Daoy (cell line): ENCODE measurements at regions not wholly inside any gene's neighbourhood (a gene's known extent, or its start where the extent isn't known, plus 50 kb on each side); places are given as distances from the start of the nearest gene placed in this dataset.

Experiments used
- DNase-seq: peaks from one replicate; pipeline ENCODE4 v3.0.0-alpha.2; 2015; ENCODE audit warnings: low read depth

GRCh38 chr4:166628454-166628853, 605.8 kb downstream of the SPOCK3 start:
- no peak for DNase-seq

GRCh38 chr4:166635367-166635766, 598.9 kb downstream of the SPOCK3 start:
- DNase-seq = no peak

DNA sequence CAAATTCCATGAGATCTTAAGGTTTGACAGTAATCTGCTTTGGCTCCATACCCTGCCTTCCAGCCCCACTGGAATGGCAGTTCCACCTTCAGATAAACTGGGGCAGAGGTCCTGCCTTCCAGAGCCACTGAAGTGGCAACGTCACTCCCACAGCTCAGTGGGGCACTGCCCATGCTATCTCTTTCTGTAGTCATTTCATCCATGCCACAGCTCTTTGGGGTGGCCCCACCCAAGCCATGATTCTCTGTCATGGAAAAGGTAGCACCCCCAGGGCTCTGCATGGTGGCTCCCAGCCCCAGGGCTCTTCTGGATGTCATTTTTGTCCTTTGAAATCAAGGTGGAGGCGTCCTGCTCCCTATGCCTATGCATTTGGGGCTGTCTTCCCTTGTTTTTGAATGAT, 596.5 kb downstream of the SPOCK3 start:
- DNase-seq = no peak

DNA sequence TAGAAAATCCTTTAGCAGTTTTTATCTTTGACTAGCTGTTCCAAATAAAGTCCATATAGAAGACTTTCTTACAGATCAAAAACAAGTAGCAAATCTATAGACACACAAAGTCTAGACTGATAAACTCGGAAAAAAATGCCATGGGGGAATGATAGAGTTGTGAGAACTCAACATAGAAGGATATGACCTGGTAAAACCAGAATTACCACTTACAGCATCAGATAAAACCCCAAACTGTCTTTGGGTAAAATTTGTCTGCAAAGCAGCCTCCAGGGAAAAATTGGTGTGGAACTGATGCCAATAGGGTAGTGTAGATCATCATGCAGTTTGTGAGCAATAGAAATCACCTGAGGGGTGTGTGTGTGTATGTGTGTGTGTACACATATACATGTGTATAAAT, 579.1 kb downstream of the SPOCK3 start:
- DNase-seq = no peak

DNA sequence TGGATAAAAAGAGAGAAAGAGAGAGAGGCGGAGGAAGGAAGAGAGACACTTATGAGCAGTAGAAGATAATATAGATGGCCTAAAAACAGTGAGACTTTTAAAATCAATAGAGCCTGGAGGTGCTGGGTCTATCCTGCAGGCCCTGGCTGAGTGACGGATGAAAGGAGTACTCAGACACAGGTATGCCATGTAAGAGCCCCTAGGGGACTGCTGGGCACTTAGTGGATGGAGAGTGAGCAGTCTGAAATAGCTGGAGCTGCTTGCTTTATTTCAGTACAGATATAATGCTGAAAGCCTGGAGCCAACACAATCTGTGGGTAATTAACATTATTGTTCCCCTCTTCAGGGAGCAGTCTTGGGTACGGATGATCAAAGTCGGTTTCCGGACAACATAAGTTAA, 578.6 kb downstream of the SPOCK3 start:
- no peak for DNase-seq

DNA sequence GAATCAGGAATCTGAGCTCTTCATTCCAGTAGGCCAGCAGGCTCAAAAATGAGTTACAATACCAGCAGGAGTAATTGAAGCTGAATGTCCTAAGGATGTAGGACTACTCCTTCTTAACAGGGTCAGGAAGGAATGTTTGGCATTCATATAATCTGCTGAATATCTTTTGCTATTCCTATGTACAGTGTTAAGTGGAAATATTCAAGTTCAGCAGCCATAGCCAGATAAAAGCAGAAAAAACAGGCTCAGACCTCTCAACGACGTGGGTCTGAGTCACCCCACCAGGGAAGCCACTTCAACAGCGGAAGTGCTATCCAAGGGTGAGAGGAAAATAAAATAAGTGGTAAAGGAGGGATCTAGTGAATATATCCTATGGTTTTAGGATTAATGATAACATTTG, 577.0 kb downstream of the SPOCK3 start:
- DNase-seq = peak; percentile 60

DNA sequence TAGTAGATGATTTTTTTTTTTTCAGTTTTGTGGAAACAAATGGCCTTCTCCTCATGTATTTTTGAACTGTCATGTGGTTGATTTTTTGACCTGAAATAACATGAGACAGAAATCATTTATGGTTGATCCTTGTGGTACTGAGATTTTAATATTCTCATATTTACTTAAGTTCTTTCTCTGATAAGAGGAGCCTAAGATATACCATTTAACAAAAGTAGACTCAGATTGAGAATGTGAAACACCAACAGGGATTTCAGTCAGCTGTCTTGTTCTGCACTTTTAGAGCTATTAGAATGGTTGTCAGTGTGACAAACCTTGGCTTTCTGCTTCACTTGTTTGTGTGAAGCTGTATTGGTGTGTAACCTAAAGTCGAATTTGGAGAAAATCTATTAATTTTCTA, 575.7 kb downstream of the SPOCK3 start:
- no peak for DNase-seq

- no peak for DNase-seq
These were observed 571.9 kb downstream of the SPOCK3 start for GRCh38 chr4:166662266-166662843.

GRCh38 chr4:166670341-166670740, 564.0 kb downstream of the SPOCK3 start:
- no peak for DNase-seq

GRCh38 chr4:166673911-166674310, 560.4 kb downstream of the SPOCK3 start:
- DNase-seq = no peak

GRCh38 chr4:166675411-166675810, 558.9 kb downstream of the SPOCK3 start:
- DNase-seq = peak; percentile 53

- DNase-seq = no peak
These were observed 553.5 kb downstream of the SPOCK3 start for GRCh38 chr4:166680796-166681195.

DNA sequence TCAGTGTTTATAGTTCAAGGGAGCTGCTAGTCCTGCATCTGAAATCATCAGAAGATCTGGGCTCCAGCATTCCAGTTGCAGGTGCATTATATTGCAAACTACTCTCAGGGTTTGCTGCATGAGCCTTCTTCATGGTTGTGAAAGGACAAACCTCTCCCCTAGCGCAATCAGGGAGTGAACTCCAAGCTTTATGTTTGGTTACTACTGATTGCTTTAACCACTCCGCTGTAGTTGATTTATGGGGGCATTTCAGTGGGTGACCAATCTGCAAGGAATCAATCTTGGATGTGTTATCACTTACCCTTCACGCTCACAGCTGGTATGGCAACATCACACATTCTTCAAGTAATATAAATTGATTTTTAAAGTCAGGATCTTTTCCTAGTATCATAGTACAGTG, 552.1 kb downstream of the SPOCK3 start:
- DNase-seq = no peak
